GM12873 (cell line): ENCODE measurements at regions not wholly inside any gene's neighbourhood (a gene's known extent, or its start where the extent isn't known, plus 50 kb on each side); places are given as distances from the start of the nearest gene placed in this dataset.

ENCODE experiments used
- CTCF ChIP-seq: IDR thresholded peaks from 2 replicates; pipeline ENCODE4 v1.5.1; 2012; ENCODE audit warnings: low read depth, mild to moderate bottlenecking, moderate library complexity, low read length, control low read depth; ENCODE audit not compliant: insufficient read depth; ENCODE audit errors: missing control alignments

DNA sequence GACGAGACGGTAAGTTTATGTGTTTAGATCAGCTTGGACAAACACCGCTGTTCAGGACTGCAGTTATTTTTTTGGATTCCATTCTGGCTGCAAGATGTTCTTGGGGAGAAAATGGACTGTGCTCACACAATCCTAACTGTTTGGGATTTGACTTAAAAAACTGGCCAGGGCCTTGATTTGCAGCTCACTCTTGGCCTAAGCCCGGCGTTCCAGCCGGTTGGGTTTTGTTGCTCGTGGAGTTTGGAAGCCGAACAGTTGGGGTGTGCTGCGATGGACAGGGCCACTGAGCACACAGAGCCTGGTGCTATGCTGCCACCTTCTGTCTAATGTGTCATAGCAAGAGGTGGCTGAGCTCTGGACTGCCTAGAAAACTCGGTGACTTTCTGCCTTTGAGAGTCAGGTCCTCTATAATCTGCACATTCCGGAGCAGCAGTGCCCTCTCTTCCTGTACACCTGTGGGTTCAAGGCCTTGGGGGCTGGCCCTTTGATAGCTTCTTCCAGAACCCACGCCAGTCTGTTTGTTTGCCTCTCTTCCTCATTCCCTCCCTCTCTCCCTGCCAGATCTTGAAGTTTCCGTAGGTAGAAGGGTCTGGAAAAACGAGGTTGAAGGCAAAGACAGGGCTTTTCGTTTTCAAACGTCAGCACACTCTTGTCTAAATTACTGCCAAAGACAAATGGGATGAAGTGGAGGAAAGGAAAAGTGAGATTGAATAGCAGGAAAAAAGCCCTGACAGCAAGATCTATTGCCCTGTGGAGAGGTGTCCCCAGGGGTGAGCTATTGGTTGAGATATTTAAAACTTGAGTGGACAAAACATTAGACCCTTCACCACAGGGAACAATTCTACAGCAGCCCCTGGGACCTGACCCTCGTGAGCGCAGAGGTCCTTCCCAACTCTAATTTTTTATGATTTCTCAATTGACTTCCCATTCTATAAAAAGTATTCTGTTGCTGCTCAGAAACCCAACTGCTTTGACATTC is 167.5 kb upstream of the HABP2 start:
- peak; percentile 81 for TF ChIP-seq CTCF

DNA sequence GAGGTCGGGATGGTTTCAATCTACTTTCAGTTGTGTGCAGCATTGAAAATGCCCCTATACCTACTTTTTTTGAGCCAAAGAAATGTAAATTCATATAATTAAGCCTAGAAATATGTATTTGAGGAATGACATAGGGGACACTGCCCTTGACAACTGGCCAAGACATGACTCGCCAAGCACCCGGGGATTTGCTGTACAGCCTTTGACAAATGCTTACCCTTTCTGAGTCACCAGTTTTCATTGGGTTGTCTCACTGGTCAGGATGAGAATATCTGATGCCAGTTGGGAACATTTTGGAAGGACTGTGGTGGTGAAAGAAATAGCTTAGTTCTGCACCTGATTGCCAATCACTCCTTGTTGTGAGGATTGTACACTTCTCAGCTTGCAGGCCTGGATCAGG is 166.8 kb upstream of the HABP2 start:
- no peak for TF ChIP-seq CTCF

DNA sequence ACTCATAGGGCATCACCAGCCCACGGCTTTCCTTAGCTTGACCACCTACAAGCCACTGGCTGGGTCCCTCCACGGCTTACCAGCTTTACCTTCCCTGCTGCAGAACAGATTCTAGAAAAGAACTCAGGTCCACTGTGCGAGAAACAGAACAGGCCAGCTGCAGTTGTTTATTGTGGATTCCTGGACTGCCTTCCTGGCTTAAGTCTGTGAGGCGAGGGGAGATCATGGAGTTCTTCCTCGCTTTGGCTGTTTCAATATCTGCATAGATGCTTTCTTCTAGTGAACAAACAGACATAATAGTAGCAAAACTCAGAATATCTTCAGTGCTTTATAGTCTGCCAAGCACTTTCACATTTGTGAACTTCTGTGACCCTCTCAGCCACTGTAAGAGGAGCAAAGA is 162.9 kb upstream of the HABP2 start:
- TF ChIP-seq CTCF: no peak

- no peak for TF ChIP-seq CTCF
Measured at GRCh38 chr10:113390896-113391295, 162.0 kb upstream of the HABP2 start.

DNA sequence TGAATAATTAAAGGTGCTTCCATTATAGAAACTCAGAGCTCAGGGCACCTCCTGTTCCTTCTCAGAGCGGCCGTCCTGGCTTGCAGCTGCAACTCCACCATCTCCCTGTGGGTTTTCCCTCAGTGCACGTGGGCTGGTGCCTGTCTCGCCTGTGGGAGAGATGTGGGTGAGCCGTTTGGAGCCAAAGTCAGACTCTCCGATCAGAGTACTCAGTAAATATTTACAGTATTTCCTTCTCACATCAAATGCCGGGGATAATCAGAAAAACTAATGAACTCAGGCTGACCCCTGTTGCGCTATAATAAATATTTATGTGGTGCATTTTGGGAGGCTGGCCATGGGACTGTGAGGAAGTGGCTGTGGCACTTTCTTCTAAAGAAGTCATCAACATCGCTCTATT is 155.8 kb upstream of the HABP2 start:
- no peak for TF ChIP-seq CTCF

- no peak for TF ChIP-seq CTCF
Measured at GRCh38 chr10:113399065-113399464, 153.8 kb upstream of the HABP2 start.

DNA sequence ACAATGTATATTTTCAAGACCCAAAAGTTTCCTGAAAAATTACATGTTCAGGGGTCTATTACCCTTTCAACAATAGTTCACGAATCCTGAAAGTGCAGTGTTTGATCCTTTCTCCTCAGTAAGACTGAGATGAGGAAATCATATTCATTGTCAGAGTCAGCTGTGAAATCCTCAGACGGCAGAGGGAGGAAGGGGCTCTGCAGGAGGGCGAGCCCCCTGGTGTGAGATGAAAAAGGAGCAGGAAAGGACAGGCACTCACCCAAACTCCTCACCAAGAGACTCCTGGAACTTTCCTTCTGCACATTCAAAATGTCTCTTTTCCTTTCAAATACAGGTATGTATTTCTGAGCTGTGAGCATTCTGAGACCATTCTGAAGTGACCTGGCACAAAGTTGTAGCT is 150.3 kb upstream of the HABP2 start:
- TF ChIP-seq CTCF: no peak
